UCSD-AML1 (cell line): ENCODE measurements at regions not wholly inside any gene's neighbourhood (a gene's known extent, or its start where the extent isn't known, plus 50 kb on each side); places are given as distances from the start of the nearest gene placed in this dataset.

Experiments
- DNase-seq: peaks from one replicate; lab custom pipeline; 2025; ENCODE audit not compliant: unreplicated experiment; lab: John Stamatoyannopoulos, UW

GRCh38 chr1:82733645-82734044, 932.9 kb downstream of the ADGRL2 start:
- no peak for DNase-seq

- DNase-seq = no peak
Measured at GRCh38 chr1:82731216-82731615, 930.5 kb downstream of the ADGRL2 start.

GRCh38 chr1:82728206-82728605, 927.5 kb downstream of the ADGRL2 start:
- DNase-seq = no peak

- DNase-seq = no peak
Measured at GRCh38 chr1:82724246-82724645, 923.5 kb downstream of the ADGRL2 start.

GRCh38 chr1:82722608-82723007, 921.9 kb downstream of the ADGRL2 start:
- DNase-seq = no peak

- no peak for DNase-seq
Measured at GRCh38 chr1:82721702-82722101, 921.0 kb downstream of the ADGRL2 start.

- no peak for DNase-seq
Measured at GRCh38 chr1:82718719-82719419, 918.1 kb downstream of the ADGRL2 start.

GRCh38 chr1:82710091-82710490, 909.4 kb downstream of the ADGRL2 start:
- no peak for DNase-seq

GRCh38 chr1:82707681-82708080, 906.9 kb downstream of the ADGRL2 start:
- no peak for DNase-seq

GRCh38 chr1:82706741-82707140, 906.0 kb downstream of the ADGRL2 start:
- DNase-seq = no peak

- no peak for DNase-seq
Measured at GRCh38 chr1:82704966-82705365, 904.2 kb downstream of the ADGRL2 start.

- no peak for DNase-seq
Measured at GRCh38 chr1:82704393-82704792, 903.7 kb downstream of the ADGRL2 start.

- no peak for DNase-seq
Measured at GRCh38 chr1:82703951-82704350, 903.2 kb downstream of the ADGRL2 start.

GRCh38 chr1:82700476-82700875, 899.7 kb downstream of the ADGRL2 start:
- DNase-seq = no peak

GRCh38 chr1:82697965-82698364, 897.2 kb downstream of the ADGRL2 start:
- DNase-seq = peak; percentile 11

GRCh38 chr1:82695443-82695842, 894.7 kb downstream of the ADGRL2 start:
- DNase-seq = no peak

GRCh38 chr1:82690411-82690810, 889.7 kb downstream of the ADGRL2 start:
- DNase-seq = no peak

GRCh38 chr1:82689217-82689616, 888.5 kb downstream of the ADGRL2 start:
- no peak for DNase-seq

GRCh38 chr1:82686774-82687173, 886.0 kb downstream of the ADGRL2 start:
- no peak for DNase-seq

- DNase-seq = peak; percentile 3
Measured at GRCh38 chr1:82646888-82647287, 846.2 kb downstream of the ADGRL2 start.

- DNase-seq = peak; percentile 9
Measured at GRCh38 chr1:82646336-82646735, 845.6 kb downstream of the ADGRL2 start.

GRCh38 chr1:82644186-82644915, 843.6 kb downstream of the ADGRL2 start:
- no peak for DNase-seq

- DNase-seq = no peak
Measured at GRCh38 chr1:82640352-82640751, 839.6 kb downstream of the ADGRL2 start.
